ENCODE measurements at regions not wholly inside any gene's neighbourhood (a gene's known extent, or its start where the extent isn't known, plus 50 kb on each side); places are given as distances from the start of the nearest gene placed in this dataset.

GRCh38 chr6:56692523-56693245 lies 50.0 kb upstream of the DST start:
- ATAC-seq (ENCODE audit: insufficient read depth, low FRiP score) (no peak), DNase-seq (peak; percentile 41 to 91 (median 84))
- TF ChIP-seq CTCF (IDR thresholded peaks at IDR 0.05; ENCODE audit: control extremely low read depth, extremely low read depth) = no peak
- Histone ChIP-seq H3K4me3 (no peak overlapping the region), H3K27ac (ENCODE audit: low read depth in 1 of 2, low read length in 1 of 2) (peak overlapping the region; percentile 79 to 96), H3K9ac (ENCODE audit: insufficient read depth in 1 of 2, low read length in 2 of 2) (peak overlapping the region; percentile 33 to 99), H3K36me3 (ENCODE audit: control insufficient read depth in 4 of 4, insufficient read depth in 4 of 4, low read length in 4 of 4) (peaks cover 0 to 5% (median 0%) of the 10 kb centered on the region in 4 donors), H3K9me3 (ENCODE audit: control insufficient read depth in 4 of 4, insufficient read depth in 3 of 4, low read length in 3 of 4) (no peaks in the 10 kb centered on the region), H3K4me1 (ENCODE audit: control insufficient read depth in 5 of 5, insufficient read depth in 5 of 5, low read length in 5 of 5) (peaks cover 0 to 24% (median 5%) of the 10 kb centered on the region in 5 donors), H3K27me3 (ENCODE audit: control insufficient read depth in 3 of 3, insufficient read depth in 3 of 3, low read length in 2 of 3) (no peaks in the 10 kb centered on the region)
- 42 to 55% methylated on average over 8 of the region's 8 CpGs for WGBS, 2 donors
